KBM-7 (cell line): ENCODE measurements at regions not wholly inside any gene's neighbourhood (a gene's known extent, or its start where the extent isn't known, plus 50 kb on each side); places are given as distances from the start of the nearest gene placed in this dataset.
A peak's percentile ranks its signal among the peaks of the same experiment; 100 is the strongest.

ENCODE experiments used
- DNase-seq: peaks from one replicate; pipeline ENCODE4 v3.0.0-alpha.2; 2015
- in situ Hi-C: fragments of 300-500 bp; cut with MboI; formaldehyde crosslinking; loops from 2 replicates; pipeline ENCODE4 v1.14.3; 2020; ENCODE audit warnings: low sequenced_read_pairs, low pct_unique_long_range_greater_than_20kb, mixed read lengths

GRCh38 chr2:185891403-185891802 lies 152.8 kb downstream of the FSIP2 start:
- in situ Hi-C loops: no loop called here
- no peak for DNase-seq

GRCh38 chr2:185891804-185892411 lies 153.3 kb downstream of the FSIP2 start:
- DNase-seq: no peak
- in situ Hi-C loops: no loop called here

- no peak for DNase-seq
- in situ Hi-C loops: no loop called here
These were observed 153.9 kb downstream of the FSIP2 start for GRCh38 chr2:185892484-185892883.

GRCh38 chr2:185894223-185894622 lies 155.6 kb downstream of the FSIP2 start:
- DNase-seq: no peak
- in situ Hi-C loops: no loop called here

GRCh38 chr2:185895828-185896693 lies 157.5 kb downstream of the FSIP2 start:
- no peak for DNase-seq
- in situ Hi-C loops: no loop called here

GRCh38 chr2:185899366-185899765 lies 160.8 kb downstream of the FSIP2 start:
- no peak for DNase-seq
- in situ Hi-C loops: no loop called here

- no peak for DNase-seq
- in situ Hi-C loops: no loop called here
These were observed 180.6 kb downstream of the FSIP2 start for GRCh38 chr2:185919155-185919554.

- no peak for DNase-seq
These were observed 182.6 kb downstream of the FSIP2 start for GRCh38 chr2:185921048-185921756.

GRCh38 chr2:185934232-185934631 lies 195.6 kb downstream of the FSIP2 start:
- in situ Hi-C loops: no loop called here
- DNase-seq: no peak

More at GRCh38 chr2:185921048-185921756, 182.6 kb downstream of the FSIP2 start:
- in situ Hi-C loops: no loop called here

- in situ Hi-C loops: no loop called here
These were observed 201.3 kb downstream of the FSIP2 start for GRCh38 chr2:185939858-185940257.

GRCh38 chr2:185942855-185943254 lies 204.3 kb downstream of the FSIP2 start:
- in situ Hi-C loops: no loop called here

More at GRCh38 chr2:185939858-185940257, 201.3 kb downstream of the FSIP2 start:
- DNase-seq: no peak

GRCh38 chr2:185947722-185948121 lies 209.1 kb downstream of the FSIP2 start:
- in situ Hi-C loops: no loop called here
- no peak for DNase-seq

More at GRCh38 chr2:185942855-185943254, 204.3 kb downstream of the FSIP2 start:
- DNase-seq: no peak

GRCh38 chr2:185952100-185952499 lies 213.5 kb downstream of the FSIP2 start:
- in situ Hi-C loops: no loop called here
- DNase-seq: no peak

- in situ Hi-C loops: no loop called here
- DNase-seq: no peak
These were observed 215.8 kb downstream of the FSIP2 start for GRCh38 chr2:185954389-185954788.

- in situ Hi-C loops: no loop called here
- DNase-seq: no peak
These were observed 216.4 kb downstream of the FSIP2 start for GRCh38 chr2:185955050-185955449.

- DNase-seq: peak; percentile 9
- in situ Hi-C loops: no loop called here
These were observed 228.7 kb downstream of the FSIP2 start for GRCh38 chr2:185967335-185967734.

GRCh38 chr2:185970148-185970852 lies 231.7 kb downstream of the FSIP2 start:
- in situ Hi-C loops: no loop called here
- DNase-seq: no peak

- DNase-seq: no peak
- in situ Hi-C loops: no loop called here
These were observed 240.2 kb downstream of the FSIP2 start for GRCh38 chr2:185978634-185979407.
